ENCODE measurements at regions not wholly inside any gene's neighbourhood (a gene's known extent, or its start where the extent isn't known, plus 50 kb on each side); places are given as distances from the start of the nearest gene placed in this dataset.

DNA sequence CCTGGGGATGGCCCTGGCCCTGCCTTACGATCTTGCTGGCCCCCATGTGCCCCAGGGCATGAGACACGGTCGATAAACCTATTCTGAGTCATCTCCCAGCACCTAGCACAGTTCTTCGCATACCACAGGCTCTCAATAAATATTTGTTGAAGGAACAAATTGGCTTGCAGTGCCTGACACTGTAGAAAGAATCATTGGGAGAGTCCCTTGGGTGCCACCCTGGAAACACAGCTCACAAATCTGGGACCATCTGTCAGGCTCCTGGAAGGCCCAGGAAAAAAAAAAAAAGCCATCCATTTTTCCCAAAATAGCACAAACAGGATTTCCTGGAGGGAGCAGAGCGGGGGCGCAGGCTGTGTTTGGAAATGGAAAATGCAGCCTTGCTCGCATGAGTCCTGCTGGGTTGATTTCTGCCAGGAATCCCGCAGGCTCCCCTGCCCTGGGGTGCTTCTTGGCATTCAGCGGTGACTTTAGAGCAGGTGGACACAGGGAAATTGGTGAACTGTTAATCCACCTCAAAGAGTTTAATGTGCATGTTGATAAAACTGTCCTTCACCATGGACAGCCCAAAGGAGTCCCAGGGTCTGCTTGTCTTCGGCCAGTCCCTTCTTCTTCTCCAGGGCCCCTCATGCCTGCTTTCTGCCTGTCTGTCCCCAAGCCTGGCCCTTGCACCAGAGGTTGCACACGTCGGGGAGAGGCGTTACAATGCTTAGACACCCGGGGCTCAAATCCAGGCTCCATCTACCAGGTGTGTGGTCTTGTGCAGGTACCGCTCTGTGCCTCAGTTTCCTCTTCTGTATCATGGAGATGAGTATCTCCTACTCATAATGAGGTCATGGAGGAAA is 106.1 kb upstream of the RFLNA start:
- TF ChIP-seq, protein P1, sequence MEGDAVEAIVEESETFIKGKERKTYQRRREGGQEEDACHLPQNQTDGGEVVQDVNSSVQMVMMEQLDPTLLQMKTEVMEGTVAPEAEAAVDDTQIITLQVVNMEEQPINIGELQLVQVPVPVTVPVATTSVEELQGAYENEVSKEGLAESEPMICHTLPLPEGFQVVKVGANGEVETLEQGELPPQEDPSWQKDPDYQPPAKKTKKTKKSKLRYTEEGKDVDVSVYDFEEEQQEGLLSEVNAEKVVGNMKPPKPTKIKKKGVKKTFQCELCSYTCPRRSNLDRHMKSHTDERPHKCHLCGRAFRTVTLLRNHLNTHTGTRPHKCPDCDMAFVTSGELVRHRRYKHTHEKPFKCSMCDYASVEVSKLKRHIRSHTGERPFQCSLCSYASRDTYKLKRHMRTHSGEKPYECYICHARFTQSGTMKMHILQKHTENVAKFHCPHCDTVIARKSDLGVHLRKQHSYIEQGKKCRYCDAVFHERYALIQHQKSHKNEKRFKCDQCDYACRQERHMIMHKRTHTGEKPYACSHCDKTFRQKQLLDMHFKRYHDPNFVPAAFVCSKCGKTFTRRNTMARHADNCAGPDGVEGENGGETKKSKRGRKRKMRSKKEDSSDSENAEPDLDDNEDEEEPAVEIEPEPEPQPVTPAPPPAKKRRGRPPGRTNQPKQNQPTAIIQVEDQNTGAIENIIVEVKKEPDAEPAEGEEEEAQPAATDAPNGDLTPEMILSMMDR (conservative IDR thresholded peaks at IDR 0.05; ENCODE audit: low read length) = no peak
- no peak for TF ChIP-seq EZH2phosphoT487 (IDR thresholded peaks at IDR 0.05; ENCODE audit: borderline replicate concordance, low read depth, low read length)
